Parathyroid adenoma (tissue), 2 donors: ENCODE measurements at regions not wholly inside any gene's neighbourhood (a gene's known extent, or its start where the extent isn't known, plus 50 kb on each side); places are given as distances from the start of the nearest gene placed in this dataset.

Experiments used
- H2AFZ ChIP-seq: fragments of 300-600 bp; sonication (generic); one replicate; pipeline ENCODE4 v1.7.0; 2017; ENCODE audit warnings: antibody characterized with exemption, mild to moderate bottlenecking
- H3K27ac ChIP-seq: fragments of 300-600 bp; sonication (generic); one replicate; pipeline ENCODE4 v1.7.0; 2017
- H3K27me3 ChIP-seq: fragments of 300-600 bp; sonication (generic); one replicate; pipeline ENCODE4 v1.7.0; 2017; ENCODE audit warnings: low read length; ENCODE audit not compliant: control insufficient read depth, insufficient read depth
- H3K36me3 ChIP-seq: fragments of 300-600 bp; sonication (generic); one replicate; pipeline ENCODE4 v1.7.0; 2017; ENCODE audit warnings: low read length; ENCODE audit not compliant: control insufficient read depth, insufficient read depth
- H3K4me1 ChIP-seq: fragments of 300-600 bp; sonication (generic); one replicate; pipeline ENCODE4 v1.7.0; 2017; ENCODE audit warnings: control low read depth
- H3K4me2 ChIP-seq: fragments of 300-600 bp; sonication (generic); one replicate; pipeline ENCODE4 v1.7.0; 2017; ENCODE audit warnings: low read length
- H3K4me3 ChIP-seq: fragments of 300-600 bp; sonication (generic); one replicate; pipeline ENCODE4 v1.7.0; 2017; ENCODE audit warnings: low read depth, low read length
- H3K79me2 ChIP-seq: fragments of 300-600 bp; sonication (generic); one replicate; pipeline ENCODE4 v1.7.0; 2017; ENCODE audit warnings: control low read depth
- H3K9ac ChIP-seq: fragments of 300-600 bp; sonication (generic); one replicate; pipeline ENCODE4 v1.7.0; 2017; ENCODE audit warnings: mild to moderate bottlenecking
- H3K9me3 ChIP-seq: fragments of 300-600 bp; sonication (generic); one replicate; pipeline ENCODE4 v1.7.0; 2017; ENCODE audit warnings: low read length; ENCODE audit not compliant: control insufficient read depth
- CTCF ChIP-seq: fragments of 300-600 bp; sonication (generic); IDR thresholded peaks from one replicate; pipeline ENCODE4 v1.7.0; 2017; ENCODE audit warnings: antibody characterized with exemption, mild to moderate bottlenecking
- donor health status: primary hyperparathyroidism.

- no peak overlapping the region for H2AFZ ChIP-seq
- H3K27ac ChIP-seq, result no peak overlapping the region
- no peaks in the 10 kb centered on the region for H3K36me3 ChIP-seq
- no peaks in the 10 kb centered on the region for H3K27me3 ChIP-seq
- no peaks in the 10 kb centered on the region for H3K4me1 ChIP-seq
- no peak overlapping the region for H3K4me3 ChIP-seq
- no peak for TF ChIP-seq CTCF
- H3K9ac ChIP-seq, result no peak overlapping the region
- no peak overlapping the region for H3K4me2 ChIP-seq
- H3K79me2 ChIP-seq, result no peaks in the 10 kb centered on the region
- H3K9me3 ChIP-seq, result no peaks in the 10 kb centered on the region
Measured at GRCh38 chr21:22476214-22476613, 1478.0 kb downstream of the NCAM2 start.

GRCh38 chr21:22476726-22477646 is 1478.8 kb downstream of the NCAM2 start:
- H3K79me2 ChIP-seq, result no peaks in the 10 kb centered on the region
- no peak overlapping the region for H3K9ac ChIP-seq
- H2AFZ ChIP-seq, result no peak overlapping the region
- H3K4me3 ChIP-seq, result no peak overlapping the region
- TF ChIP-seq CTCF, result no peak
- H3K36me3 ChIP-seq, result no peaks in the 10 kb centered on the region
- H3K9me3 ChIP-seq, result no peaks in the 10 kb centered on the region
- no peak overlapping the region for H3K4me2 ChIP-seq
- H3K4me1 ChIP-seq, result no peaks in the 10 kb centered on the region
- H3K27me3 ChIP-seq, result no peaks in the 10 kb centered on the region
- H3K27ac ChIP-seq, result no peak overlapping the region

- Histone ChIP-seq H3K4me2 (no peak overlapping the region), H3K27me3 (no peaks in the 10 kb centered on the region), H2AFZ (no peak overlapping the region), H3K79me2 (no peaks in the 10 kb centered on the region), H3K36me3 (no peaks in the 10 kb centered on the region), H3K4me1 (no peaks in the 10 kb centered on the region), H3K27ac (no peak overlapping the region), H3K9me3 (no peaks in the 10 kb centered on the region), H3K9ac (no peak overlapping the region), H3K4me3 (no peak overlapping the region)
- TF ChIP-seq CTCF, result no peak
Measured at GRCh38 chr21:22490049-22490448, 1491.8 kb downstream of the NCAM2 start.

- H3K4me2 ChIP-seq, result no peak overlapping the region
- H3K4me3 ChIP-seq, result no peak overlapping the region
- no peaks in the 10 kb centered on the region for H3K79me2 ChIP-seq
- no peak overlapping the region for H3K9ac ChIP-seq
- no peak overlapping the region for H2AFZ ChIP-seq
- no peak for TF ChIP-seq CTCF
- no peak overlapping the region for H3K27ac ChIP-seq
- H3K9me3 ChIP-seq, result no peaks in the 10 kb centered on the region
- H3K4me1 ChIP-seq, result no peaks in the 10 kb centered on the region
- H3K36me3 ChIP-seq, result no peaks in the 10 kb centered on the region
- H3K27me3 ChIP-seq, result no peaks in the 10 kb centered on the region
Measured at GRCh38 chr21:22516230-22516629, 1518.0 kb downstream of the NCAM2 start.

- no peak overlapping the region for H3K9ac ChIP-seq
- no peaks in the 10 kb centered on the region for H3K36me3 ChIP-seq
- no peaks in the 10 kb centered on the region for H3K79me2 ChIP-seq
- H3K9me3 ChIP-seq, result no peaks in the 10 kb centered on the region
- no peaks in the 10 kb centered on the region for H3K4me1 ChIP-seq
- H3K27me3 ChIP-seq, result no peaks in the 10 kb centered on the region
- H3K4me3 ChIP-seq, result no peak overlapping the region
- no peak overlapping the region for H3K27ac ChIP-seq
- no peak for TF ChIP-seq CTCF
- no peak overlapping the region for H2AFZ ChIP-seq
- H3K4me2 ChIP-seq, result no peak overlapping the region
Measured at GRCh38 chr21:22535630-22536029, 1537.4 kb downstream of the NCAM2 start.
